ENCODE measurements at regions not wholly inside any gene's neighbourhood (a gene's known extent, or its start where the extent isn't known, plus 50 kb on each side); places are given as distances from the start of the nearest gene placed in this dataset.

- DNase-seq (ENCODE audit: low read depth), result no peak
These were observed 617.6 kb upstream of the EEF2KMT start for GRCh38 chr16:5715155-5715554.

GRCh38 chr16:5709889-5710288 is 612.3 kb upstream of the EEF2KMT start:
- DNase-seq (ENCODE audit: low read depth), result no peak

DNA sequence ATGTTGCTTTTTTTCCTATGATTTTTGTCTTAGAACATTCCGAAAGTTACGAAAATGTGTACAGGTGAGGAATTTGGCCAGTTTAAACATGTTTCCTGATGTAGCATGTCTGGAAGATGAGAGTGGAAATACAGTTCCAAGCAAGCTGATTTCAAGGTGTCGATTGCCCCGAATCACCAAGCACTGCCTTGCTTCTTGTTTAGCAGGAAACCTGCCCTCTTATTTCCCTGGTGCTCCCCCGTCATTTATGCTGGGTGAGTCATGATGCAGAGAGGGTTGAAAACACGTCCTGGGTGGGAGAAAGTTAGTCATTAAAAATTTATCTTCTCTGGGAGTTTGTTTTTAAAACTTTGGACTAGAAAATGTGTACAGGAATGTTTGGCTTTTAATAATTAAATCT is 608.6 kb upstream of the EEF2KMT start:
- no peak for DNase-seq (ENCODE audit: low read depth)

GRCh38 chr16:5704271-5704670 is 606.7 kb upstream of the EEF2KMT start:
- DNase-seq (ENCODE audit: low read depth), result no peak

- DNase-seq (ENCODE audit: low read depth), result no peak
These were observed 595.8 kb upstream of the EEF2KMT start for GRCh38 chr16:5693426-5693825.

DNA sequence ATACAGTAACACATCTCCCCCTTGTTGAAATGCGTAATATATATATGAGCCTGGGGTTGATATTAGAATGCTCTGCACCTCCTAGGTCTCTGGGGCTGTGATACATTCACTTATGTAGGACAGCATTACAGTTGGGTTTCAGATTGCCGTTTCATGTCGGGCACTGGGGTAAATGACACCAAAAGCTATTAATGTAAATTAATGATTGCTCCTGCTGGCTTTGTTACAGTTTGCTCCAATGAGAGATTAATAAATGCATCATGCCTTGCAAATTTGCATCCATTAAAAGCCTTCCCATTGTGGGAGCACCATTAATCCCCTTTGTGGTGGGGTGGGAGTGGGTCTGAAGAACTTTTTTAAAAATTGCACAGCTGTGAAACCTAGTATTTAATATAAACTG is 584.4 kb upstream of the EEF2KMT start:
- no peak for DNase-seq (ENCODE audit: low read depth)

- DNase-seq (ENCODE audit: low read depth), result peak; percentile 30
These were observed 580.8 kb upstream of the EEF2KMT start for GRCh38 chr16:5678371-5678770.

GRCh38 chr16:5671421-5671820 is 573.8 kb upstream of the EEF2KMT start:
- no peak for DNase-seq (ENCODE audit: low read depth)

DNA sequence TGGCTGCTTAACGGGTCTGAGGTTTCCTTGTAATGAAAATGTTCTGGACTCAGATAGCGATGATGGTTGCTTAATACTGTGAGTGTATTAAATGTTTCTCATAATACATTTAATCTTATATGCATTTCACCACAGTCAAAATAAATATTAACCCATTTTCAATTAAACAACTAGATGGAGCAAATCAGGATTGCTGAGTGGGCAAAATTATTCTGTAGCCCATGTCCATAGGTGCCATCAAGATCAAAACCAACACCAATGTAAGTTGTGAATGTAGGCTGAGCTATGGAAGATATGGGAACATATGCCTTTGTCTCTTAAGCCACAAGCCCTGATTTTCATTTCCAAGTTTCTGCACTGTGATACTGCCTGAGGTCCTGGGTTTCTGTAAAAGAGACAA is 572.6 kb upstream of the EEF2KMT start:
- DNase-seq (ENCODE audit: low read depth), result no peak

GRCh38 chr16:5668553-5668952 is 571.0 kb upstream of the EEF2KMT start:
- DNase-seq (ENCODE audit: low read depth), result no peak

- DNase-seq (ENCODE audit: low read depth), result no peak
These were observed 568.2 kb upstream of the EEF2KMT start for GRCh38 chr16:5665834-5666233.

DNA sequence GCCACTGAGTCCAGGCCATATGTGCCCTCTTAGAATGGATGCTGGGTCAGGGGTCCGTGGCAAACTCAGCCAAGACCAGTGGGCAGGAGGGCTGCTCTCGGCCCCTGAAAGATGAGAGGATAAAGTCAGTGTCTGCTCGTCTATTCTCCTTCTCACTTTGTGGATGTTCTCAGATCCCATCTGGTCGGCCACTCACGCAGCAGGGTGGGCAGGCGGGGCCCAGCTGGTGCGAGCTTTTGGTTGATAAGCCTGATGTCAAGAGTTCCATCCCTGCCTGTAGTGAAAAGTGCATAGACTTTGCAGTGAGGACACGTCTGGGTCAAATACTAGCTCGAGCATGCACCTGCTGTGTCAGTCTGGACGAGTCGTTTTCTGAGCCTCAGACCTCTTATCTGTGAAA is 556.2 kb upstream of the EEF2KMT start:
- no peak for DNase-seq (ENCODE audit: low read depth)

- DNase-seq (ENCODE audit: low read depth), result no peak
These were observed 555.4 kb upstream of the EEF2KMT start for GRCh38 chr16:5653041-5653440.

DNA sequence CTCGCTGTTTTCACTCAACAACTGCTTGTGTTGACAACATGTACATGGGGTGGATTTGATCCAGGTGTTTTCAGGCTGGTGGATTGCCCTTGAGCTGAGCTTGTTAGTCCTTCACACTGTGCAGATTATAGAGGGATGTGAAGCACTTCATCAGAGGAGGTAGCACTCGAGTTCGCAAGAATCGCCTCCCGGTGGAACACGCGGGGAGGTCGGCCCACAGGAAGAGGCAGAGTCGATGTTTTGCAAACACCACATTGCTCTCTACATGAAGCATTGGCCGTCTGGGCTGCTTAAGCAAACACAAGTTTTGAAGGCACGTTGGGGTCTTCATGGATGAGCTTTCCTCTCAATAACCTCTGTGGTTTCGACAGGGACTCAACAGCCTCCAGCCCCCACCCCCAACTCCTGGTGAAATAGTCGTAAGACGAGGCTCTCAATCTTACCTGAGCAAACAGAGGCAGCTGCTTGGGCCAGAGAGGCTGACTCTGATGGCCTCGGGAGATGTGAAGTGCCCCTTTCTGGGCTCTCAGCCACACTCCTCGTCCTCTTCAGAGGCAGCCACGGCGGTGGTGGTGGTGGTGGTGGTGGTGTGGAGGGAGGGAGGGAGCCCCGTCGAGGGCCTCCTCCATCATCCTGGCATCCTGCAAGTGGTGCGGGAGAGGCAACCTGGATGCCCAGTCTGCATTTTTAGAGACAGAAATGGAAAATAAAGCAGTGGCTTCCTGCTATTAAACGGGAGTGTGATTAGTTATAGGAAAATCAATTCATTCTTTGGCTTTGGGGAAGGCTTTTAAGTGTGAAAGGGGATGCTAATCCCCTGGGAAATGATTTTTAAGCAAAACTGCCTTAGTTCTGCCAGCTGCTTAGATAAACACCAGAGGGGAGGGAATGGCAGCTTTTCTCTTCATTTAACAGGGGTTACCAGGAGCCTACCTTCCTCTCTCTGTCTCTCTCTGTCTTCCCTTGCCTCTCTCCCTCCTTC is 552.5 kb upstream of the EEF2KMT start:
- DNase-seq (ENCODE audit: low read depth), result no peak

DNA sequence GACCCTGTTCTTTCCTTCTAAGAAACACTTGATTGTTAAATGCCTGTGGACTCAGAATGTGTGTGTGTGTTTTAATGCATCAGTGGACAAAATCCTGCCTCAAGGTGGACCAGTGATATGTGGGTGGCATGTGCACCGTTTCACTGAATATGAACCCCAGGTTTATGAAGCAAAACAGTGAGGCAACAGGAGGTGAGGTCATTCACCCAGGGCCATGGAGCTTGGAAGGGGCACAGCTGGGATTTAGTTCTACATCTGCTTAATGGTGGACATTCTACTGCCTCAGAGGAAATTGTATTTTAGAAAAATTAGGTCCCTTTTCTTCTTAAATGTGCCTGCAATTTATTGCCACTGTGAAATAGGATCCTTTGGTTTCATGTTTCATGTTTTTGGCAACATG is 549.5 kb upstream of the EEF2KMT start:
- no peak for DNase-seq (ENCODE audit: low read depth)

GRCh38 chr16:5643855-5644531 is 546.4 kb upstream of the EEF2KMT start:
- DNase-seq (ENCODE audit: low read depth), result no peak

GRCh38 chr16:5642436-5642835 is 544.8 kb upstream of the EEF2KMT start:
- no peak for DNase-seq (ENCODE audit: low read depth)

- DNase-seq (ENCODE audit: low read depth), result no peak
These were observed 544.4 kb upstream of the EEF2KMT start for GRCh38 chr16:5642011-5642410.

- DNase-seq (ENCODE audit: low read depth), result no peak
These were observed 543.3 kb upstream of the EEF2KMT start for GRCh38 chr16:5640883-5641282.

- no peak for DNase-seq (ENCODE audit: low read depth)
These were observed 541.9 kb upstream of the EEF2KMT start for GRCh38 chr16:5639531-5639930.

- DNase-seq (ENCODE audit: low read depth), result no peak
These were observed 537.7 kb upstream of the EEF2KMT start for GRCh38 chr16:5635331-5635730.

DNA sequence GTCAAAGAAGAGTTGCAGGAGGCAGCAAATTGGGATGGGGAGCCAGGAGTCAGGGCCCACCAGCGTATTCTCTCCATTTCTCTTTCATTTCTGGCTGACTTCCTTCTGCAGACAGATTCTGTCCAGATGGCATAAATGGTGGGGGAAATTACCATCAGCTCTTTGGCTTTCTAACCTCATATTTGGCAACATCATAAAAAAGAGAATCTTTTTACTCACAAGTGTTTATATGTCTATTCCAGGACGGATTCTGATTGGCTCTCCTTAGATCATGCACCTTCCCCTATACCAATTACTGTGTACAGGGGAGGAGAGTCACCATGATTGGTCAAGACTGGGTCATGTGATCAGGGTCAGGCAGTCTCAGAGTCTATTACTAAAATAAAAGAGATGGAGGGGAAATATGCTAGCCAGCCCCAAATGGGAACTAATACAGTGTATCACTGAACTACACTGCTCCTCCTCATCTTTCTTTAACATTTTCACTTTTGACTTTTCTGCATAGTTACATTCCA is 537.1 kb upstream of the EEF2KMT start:
- no peak for DNase-seq (ENCODE audit: low read depth)
